RPMI7951 (cell line): ENCODE measurements at regions not wholly inside any gene's neighbourhood (a gene's known extent, or its start where the extent isn't known, plus 50 kb on each side); places are given as distances from the start of the nearest gene placed in this dataset.
A peak's percentile ranks its signal among the peaks of the same experiment; 100 is the strongest.
"Not testable (repeated sequence)": the region's sequence is repeated elsewhere in the genome, so short reads cannot be mapped to it uniquely, and the experiment has no call there.

ENCODE experiments used
- DNase-seq: peaks from one replicate; pipeline ENCODE4 v3.0.0-alpha.2; 2012; ENCODE audit warnings: low read depth

GRCh38 chr2:11877764-11878163 lies 131.3 kb downstream of the LPIN1 start:
- no peak for DNase-seq

- not testable (repeated sequence) for DNase-seq
Measured at GRCh38 chr2:11885253-11885652, 138.8 kb downstream of the LPIN1 start.

GRCh38 chr2:11886899-11887298 lies 140.5 kb downstream of the LPIN1 start:
- not testable (repeated sequence) for DNase-seq

GRCh38 chr2:11889101-11889850 lies 142.8 kb downstream of the LPIN1 start:
- no peak for DNase-seq

- DNase-seq = no peak
Measured at GRCh38 chr2:11889854-11890253, 143.4 kb downstream of the LPIN1 start.

GRCh38 chr2:11891028-11891427 lies 144.6 kb downstream of the LPIN1 start:
- no peak for DNase-seq

- no peak for DNase-seq
Measured at GRCh38 chr2:11891671-11892440, 145.4 kb downstream of the LPIN1 start.

GRCh38 chr2:11896386-11896785 lies 150.0 kb downstream of the LPIN1 start:
- DNase-seq = no peak

GRCh38 chr2:11898576-11898975 lies 152.1 kb downstream of the LPIN1 start:
- DNase-seq = no peak

GRCh38 chr2:11899264-11899818 lies 152.9 kb downstream of the LPIN1 start:
- DNase-seq = peak; percentile 79

GRCh38 chr2:11900891-11901290 lies 154.5 kb downstream of the LPIN1 start:
- not testable (repeated sequence) for DNase-seq

GRCh38 chr2:11901351-11902069 lies 155.1 kb downstream of the LPIN1 start:
- DNase-seq = no peak

GRCh38 chr2:11903085-11903606 lies 156.7 kb downstream of the LPIN1 start:
- no peak for DNase-seq

- no peak for DNase-seq
Measured at GRCh38 chr2:11904029-11904428, 157.6 kb downstream of the LPIN1 start.

GRCh38 chr2:11904941-11905340 lies 158.5 kb downstream of the LPIN1 start:
- no peak for DNase-seq

- no peak for DNase-seq
Measured at GRCh38 chr2:11907190-11907589, 160.8 kb downstream of the LPIN1 start.

GRCh38 chr2:11910971-11911370 lies 164.5 kb downstream of the LPIN1 start:
- no peak for DNase-seq

- DNase-seq = no peak
Measured at GRCh38 chr2:11912980-11913379, 166.5 kb downstream of the LPIN1 start.

- peak; percentile 5 for DNase-seq
Measured at GRCh38 chr2:11914455-11914854, 168.0 kb downstream of the LPIN1 start.

- DNase-seq = no peak
Measured at GRCh38 chr2:11915650-11916049, 169.2 kb downstream of the LPIN1 start.

- DNase-seq = no peak
Measured at GRCh38 chr2:11919953-11920352, 173.5 kb downstream of the LPIN1 start.

GRCh38 chr2:11920993-11921583 lies 174.7 kb downstream of the LPIN1 start:
- DNase-seq = no peak
